ENCODE measurements at regions not wholly inside any gene's neighbourhood (a gene's known extent, or its start where the extent isn't known, plus 50 kb on each side); places are given as distances from the start of the nearest gene placed in this dataset.
"Not testable (repeated sequence)": the region's sequence is repeated elsewhere in the genome, so short reads cannot be mapped to it uniquely, and the experiment has no call there.

GRCh38 chr6:106736502-106736901 is 107.1 kb downstream of the QRSL1 start:
- H3K4me3 ChIP-seq (ENCODE audit: low read length): no peak overlapping the region
- no peak for DNase-seq (ENCODE audit: low read depth, low spot score)

DNA sequence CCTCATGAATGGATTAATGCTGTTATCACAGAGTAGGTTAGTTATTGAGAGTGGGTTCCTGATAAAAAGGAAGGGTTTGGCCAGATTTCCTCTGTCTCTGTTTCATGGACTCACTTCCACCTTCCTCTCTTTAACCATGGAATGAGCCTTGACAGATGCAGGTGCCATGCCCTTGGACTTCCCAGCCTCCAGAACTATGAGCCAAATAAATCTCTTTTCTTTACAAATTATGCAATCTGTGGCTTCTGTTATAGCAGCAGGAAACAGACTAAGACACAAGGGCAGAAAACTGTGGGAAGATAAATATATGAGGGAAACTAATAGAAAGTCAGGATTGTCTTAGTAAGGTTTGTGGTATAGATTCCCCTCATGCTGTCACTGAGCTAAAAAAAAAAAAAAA is 106.5 kb downstream of the QRSL1 start:
- DNase-seq (ENCODE audit: low read depth, low spot score): no peak
- no peak overlapping the region for H3K4me3 ChIP-seq (ENCODE audit: low read length)

GRCh38 chr6:106735136-106735633 is 105.8 kb downstream of the QRSL1 start:
- no peak overlapping the region for H3K4me3 ChIP-seq (ENCODE audit: low read length)
- no peak for DNase-seq (ENCODE audit: low read depth, low spot score)

DNA sequence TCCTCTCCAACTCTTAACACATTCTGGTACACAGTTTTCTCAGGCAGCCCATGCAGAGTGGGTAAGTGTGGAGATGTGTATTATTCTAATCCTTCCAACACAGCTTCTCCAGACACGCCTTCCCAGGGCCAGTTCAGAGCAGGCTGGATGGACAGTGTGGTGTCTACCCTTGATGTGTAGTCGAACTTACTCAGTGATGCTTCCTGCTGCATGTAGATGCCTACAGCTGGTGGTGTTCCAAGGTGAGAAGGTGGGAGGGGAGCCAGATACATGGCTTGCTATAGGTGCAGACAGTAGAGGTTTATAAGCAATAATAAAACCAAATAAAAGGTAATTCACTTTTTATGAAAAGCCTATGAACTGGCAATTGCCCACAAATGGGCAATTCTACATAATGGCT is 104.0 kb downstream of the QRSL1 start:
- DNase-seq (ENCODE audit: low read depth, low spot score): no peak
- H3K4me3 ChIP-seq (ENCODE audit: low read length): no peak overlapping the region

GRCh38 chr6:106732376-106732940 is 103.1 kb downstream of the QRSL1 start:
- no peak overlapping the region for H3K4me3 ChIP-seq (ENCODE audit: low read length)

GRCh38 chr6:106731843-106732160 is 102.4 kb downstream of the QRSL1 start:
- no peak for DNase-seq (ENCODE audit: low read depth, low spot score)
- H3K4me3 ChIP-seq (ENCODE audit: low read length): no peak overlapping the region

More at GRCh38 chr6:106732376-106732940, 103.1 kb downstream of the QRSL1 start:
- no peak for DNase-seq (ENCODE audit: low read depth, low spot score)

DNA sequence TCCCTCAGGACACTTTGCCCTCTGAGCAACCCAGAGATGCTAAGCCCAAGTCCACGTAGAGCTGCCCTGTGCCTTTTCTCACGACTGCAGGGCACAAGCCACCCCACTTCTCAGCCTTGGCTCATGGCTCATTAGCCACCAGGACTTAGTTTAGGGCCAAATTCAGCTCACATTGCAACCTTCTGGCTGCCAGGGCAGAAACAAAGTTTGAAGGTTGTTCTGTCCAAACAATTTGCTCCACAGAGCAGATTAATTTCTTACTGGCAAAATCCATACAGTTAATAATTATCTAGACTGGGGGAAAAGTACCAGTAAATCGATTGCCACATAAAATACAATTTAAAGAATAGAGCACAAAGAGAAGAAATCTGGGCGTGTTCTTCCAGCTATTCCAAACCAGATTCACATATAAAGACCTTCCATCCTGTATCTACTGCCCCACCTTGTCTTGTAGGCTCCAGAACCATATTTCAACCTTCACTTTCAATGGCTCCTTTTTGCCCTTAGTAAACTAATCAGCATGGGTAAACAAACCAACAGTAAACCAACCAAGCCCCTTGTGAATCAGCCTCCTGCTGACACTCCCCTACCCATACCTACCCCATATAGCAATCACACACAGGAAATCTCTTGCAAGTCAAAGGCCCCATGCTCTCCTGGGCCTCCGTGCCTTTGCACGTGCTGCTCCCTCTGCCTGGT is 101.9 kb downstream of the QRSL1 start:
- DNase-seq (ENCODE audit: low read depth, low spot score): no peak
- H3K4me3 ChIP-seq (ENCODE audit: low read length): no peak overlapping the region

GRCh38 chr6:106730718-106731117 is 101.3 kb downstream of the QRSL1 start:
- DNase-seq (ENCODE audit: low read depth, low spot score): no peak
- H3K4me3 ChIP-seq (ENCODE audit: low read length): no peak overlapping the region

DNA sequence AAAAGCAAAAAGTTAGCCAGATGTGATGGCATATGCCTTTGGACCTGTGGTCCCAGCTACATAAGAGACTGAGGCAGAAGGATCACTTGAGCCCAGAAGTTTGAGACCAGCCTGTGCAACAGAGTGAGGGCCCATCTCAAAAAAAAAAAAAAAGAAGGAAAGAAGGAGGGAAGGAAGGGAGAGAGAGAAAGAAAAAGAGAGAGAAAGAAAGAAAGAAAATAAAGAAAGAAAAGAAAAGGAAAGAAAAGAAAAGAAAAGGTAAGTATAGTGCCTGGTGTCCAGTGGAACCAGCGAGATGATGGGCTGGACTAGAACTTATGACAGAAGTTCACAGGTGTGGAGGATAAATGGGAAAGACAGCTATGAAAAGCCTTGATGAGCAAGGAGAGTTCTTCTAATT is 100.9 kb downstream of the QRSL1 start:
- no peak for DNase-seq (ENCODE audit: low read depth, low spot score)
- H3K4me3 ChIP-seq (ENCODE audit: low read length): no peak overlapping the region

- H3K4me3 ChIP-seq (ENCODE audit: low read length): no peak overlapping the region
- no peak for DNase-seq (ENCODE audit: low read depth, low spot score)
Observed at GRCh38 chr6:106729841-106730240, 100.5 kb downstream of the QRSL1 start.

GRCh38 chr6:106728296-106728870 is 99.0 kb downstream of the QRSL1 start:
- H3K4me3 ChIP-seq (ENCODE audit: low read length): no peak overlapping the region
- peak; percentile 16 for DNase-seq (ENCODE audit: low read depth, low spot score)

GRCh38 chr6:106727480-106728149 is 98.2 kb downstream of the QRSL1 start:
- H3K4me3 ChIP-seq (ENCODE audit: low read length): no peak overlapping the region
- DNase-seq (ENCODE audit: low read depth, low spot score): no peak

DNA sequence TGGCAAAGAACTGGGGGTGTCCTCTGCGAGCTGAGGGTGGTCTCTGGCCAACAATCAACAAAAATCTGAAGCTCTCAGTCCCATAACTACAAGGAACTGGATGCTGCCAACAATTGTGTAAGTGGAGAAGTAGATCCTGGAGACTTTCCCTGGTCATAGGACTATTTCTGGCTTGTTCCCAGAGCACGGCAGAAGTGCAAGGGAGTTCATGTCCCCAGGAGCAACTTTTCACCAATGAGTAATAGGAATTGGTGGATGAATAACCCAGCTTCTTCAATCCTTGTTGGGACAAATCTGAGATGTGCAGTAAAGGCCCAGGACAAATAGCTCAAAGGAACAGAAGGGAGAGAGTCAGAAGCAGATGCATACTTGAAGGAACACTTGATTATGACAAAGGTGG is 95.5 kb downstream of the QRSL1 start:
- DNase-seq (ENCODE audit: low read depth, low spot score): no peak
- no peak overlapping the region for H3K4me3 ChIP-seq (ENCODE audit: low read length)

DNA sequence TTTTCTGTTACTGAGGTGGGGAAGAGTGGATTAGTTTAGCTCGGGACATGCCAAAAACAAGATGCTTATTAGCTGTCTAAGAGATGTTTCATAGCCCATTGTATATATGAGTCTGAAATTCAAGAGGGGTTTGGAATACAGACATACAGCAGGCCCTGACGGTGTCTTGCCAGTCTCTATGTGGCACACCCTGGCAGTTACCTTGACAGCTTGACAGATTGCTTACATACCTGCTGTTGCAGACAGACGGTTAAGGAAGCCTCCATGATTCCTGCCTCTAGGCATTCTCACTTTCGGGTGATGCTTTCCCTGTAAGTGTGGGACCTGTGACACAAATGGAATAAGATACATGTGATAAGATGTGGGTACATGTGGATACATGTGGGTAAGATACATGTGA is 95.0 kb downstream of the QRSL1 start:
- DNase-seq (ENCODE audit: low read depth, low spot score): no peak
- no peak overlapping the region for H3K4me3 ChIP-seq (ENCODE audit: low read length)

DNA sequence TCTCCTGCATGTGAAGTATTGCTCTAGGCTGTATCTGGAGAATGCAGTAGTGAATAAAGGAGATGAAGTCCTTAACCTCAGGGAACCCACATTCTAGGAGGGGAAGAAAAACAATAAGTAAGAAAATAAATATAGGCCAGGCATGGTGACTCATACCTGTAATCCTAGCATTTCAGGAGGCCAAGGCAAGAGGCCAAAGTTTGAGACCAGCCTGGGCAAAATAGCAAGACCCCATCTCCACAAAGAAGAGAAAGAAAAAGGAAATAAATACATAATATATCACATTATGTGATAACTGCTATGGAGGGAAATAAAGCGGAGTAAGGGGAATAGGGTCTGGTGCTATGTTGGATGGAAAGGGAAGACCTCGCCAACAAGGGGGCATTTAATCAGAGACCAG is 94.0 kb downstream of the QRSL1 start:
- not testable (repeated sequence) for DNase-seq (ENCODE audit: low read depth, low spot score); H3K4me3 ChIP-seq (ENCODE audit: low read length)

GRCh38 chr6:106721189-106721588 is 91.8 kb downstream of the QRSL1 start:
- not testable (repeated sequence) for DNase-seq (ENCODE audit: low read depth, low spot score); H3K4me3 ChIP-seq (ENCODE audit: low read length)
